H9 (cell line): ENCODE measurements at regions not wholly inside any gene's neighbourhood (a gene's known extent, or its start where the extent isn't known, plus 50 kb on each side); places are given as distances from the start of the nearest gene placed in this dataset.

Experiments
- DNase-seq: peaks from one replicate; pipeline ENCODE4 v3.0.0-alpha.2; 2017
- H2AFZ ChIP-seq: one replicate; pipeline ENCODE4 v1.6.1; 2013; ENCODE audit warnings: mild to moderate bottlenecking, low read length, control low read depth, moderate library complexity
- H2AK5ac ChIP-seq: 2 replicates; pipeline ENCODE4 v1.6.1; 2013; ENCODE audit warnings: low read length, control low read depth, mixed read lengths; ENCODE audit not compliant: insufficient read length
- H2BK120ac ChIP-seq: one replicate; pipeline ENCODE4 v1.6.1; 2013; ENCODE audit warnings: low read depth, mild to moderate bottlenecking, low read length, control low read depth, inconsistent platforms; ENCODE audit not compliant: poor library complexity, severe bottlenecking
- H2BK12ac ChIP-seq: 2 replicates; pipeline ENCODE4 v1.6.1; 2013; ENCODE audit warnings: low read length, control low read depth, mixed read lengths, low read depth; ENCODE audit not compliant: insufficient read length
- H2BK15ac ChIP-seq: 2 replicates; pipeline ENCODE4 v1.6.1; 2013; ENCODE audit warnings: low read depth, low read length, control low read depth
- H2BK20ac ChIP-seq: one replicate; pipeline ENCODE4 v1.6.1; 2013; ENCODE audit warnings: low read depth, mild to moderate bottlenecking, low read length, control low read depth, inconsistent platforms; ENCODE audit not compliant: poor library complexity, severe bottlenecking
- H2BK5ac ChIP-seq: 2 replicates; pipeline ENCODE4 v1.6.1; 2013; ENCODE audit warnings: low read length, control low read depth, mixed read lengths; ENCODE audit not compliant: insufficient read length
- H3K14ac ChIP-seq: 2 replicates; pipeline ENCODE4 v1.6.1; 2013; ENCODE audit warnings: low read length, control low read depth; ENCODE audit not compliant: insufficient read depth
- H3K18ac ChIP-seq: 2 replicates; pipeline ENCODE4 v1.6.1; 2013; ENCODE audit warnings: low read depth, mild to moderate bottlenecking, mixed read lengths, low read length, control low read depth; ENCODE audit not compliant: insufficient read length
- H3K23ac ChIP-seq: 2 replicates; pipeline ENCODE4 v1.6.1; 2013; ENCODE audit warnings: low read length, control low read depth, mixed read lengths, low read depth; ENCODE audit not compliant: insufficient read length
- H3K23me2 ChIP-seq: 2 replicates; pipeline ENCODE4 v1.6.1; 2013; ENCODE audit warnings: low read depth, mild to moderate bottlenecking, mixed read lengths, low read length, control low read depth; ENCODE audit not compliant: insufficient read length, poor library complexity, severe bottlenecking
- H3K27ac ChIP-seq: 2 replicates; pipeline ENCODE4 v1.5.1; 2013; ENCODE audit warnings: low read length, control low read depth, mixed read lengths, low read depth; ENCODE audit not compliant: insufficient read length
- H3K27me3 ChIP-seq: 2 replicates; pipeline ENCODE4 v1.6.1; 2013; ENCODE audit warnings: low read length, control low read depth, inconsistent platforms; ENCODE audit not compliant: insufficient read depth
- H3K4ac ChIP-seq: 2 replicates; pipeline ENCODE4 v1.6.1; 2013; ENCODE audit warnings: low read depth, mild to moderate bottlenecking, control low read depth, inconsistent platforms, low read length, moderate library complexity
- H3K4me1 ChIP-seq: 2 replicates; pipeline ENCODE4 v1.6.1; 2013; ENCODE audit warnings: low read length, control low read depth, inconsistent platforms; ENCODE audit not compliant: insufficient read depth
- H3K4me2 ChIP-seq: 2 replicates; pipeline ENCODE4 v1.6.1; 2013; ENCODE audit warnings: low read length, control low read depth, mixed read lengths; ENCODE audit not compliant: insufficient read length, insufficient read depth
- H3K56ac ChIP-seq: 2 replicates; pipeline ENCODE4 v1.6.1; 2013; ENCODE audit warnings: low read depth, mild to moderate bottlenecking, mixed read lengths, low read length, control low read depth; ENCODE audit not compliant: insufficient read length
- H3K79me1 ChIP-seq: 2 replicates; pipeline ENCODE4 v1.6.1; 2013; ENCODE audit warnings: low read depth, mild to moderate bottlenecking, moderate library complexity, low read length, control low read depth, inconsistent platforms; ENCODE audit not compliant: insufficient read depth, poor library complexity, severe bottlenecking
- H3K79me2 ChIP-seq: 2 replicates; pipeline ENCODE4 v1.6.1; 2013; ENCODE audit warnings: low read length, control low read depth, inconsistent platforms; ENCODE audit not compliant: insufficient read depth
- H3K9ac ChIP-seq: 2 replicates; pipeline ENCODE4 v1.6.1; 2013; ENCODE audit warnings: low read length, control low read depth, mixed read lengths; ENCODE audit not compliant: insufficient read length; ENCODE audit errors: extremely low read depth
- H3K9me3 ChIP-seq: one replicate; pipeline ENCODE4 v1.6.1; 2013; ENCODE audit warnings: low read depth, low read length, inconsistent platforms; ENCODE audit not compliant: control insufficient read depth
- H3T11ph ChIP-seq: one replicate; pipeline ENCODE4 v1.6.1; 2013; ENCODE audit warnings: mild to moderate bottlenecking, low read length, control low read depth, inconsistent platforms
- H4K20me1 ChIP-seq: one replicate; pipeline ENCODE4 v1.6.1; 2013; ENCODE audit not compliant: control insufficient read depth, insufficient read length, insufficient read depth
- H4K5ac ChIP-seq: 2 replicates; pipeline ENCODE4 v1.6.1; 2013; ENCODE audit warnings: low read depth, mild to moderate bottlenecking, mixed read lengths, low read length, control low read depth; ENCODE audit not compliant: insufficient read length
- H4K8ac ChIP-seq: replicated peaks from 2 replicates; pipeline ENCODE4 v1.6.1; 2013; ENCODE audit warnings: low read length, control low read depth, mixed read lengths, low read depth; ENCODE audit not compliant: insufficient read length
- H4K91ac ChIP-seq: 2 replicates; pipeline ENCODE4 v1.6.1; 2013; ENCODE audit warnings: low read depth, mild to moderate bottlenecking, moderate library complexity, mixed read lengths, low read length, control low read depth; ENCODE audit not compliant: insufficient read length
- H3K27ac Mint-ChIP-seq, 3 experiments: 2 replicates in 2 of 3; 3 replicates in 1 of 3; pipeline ENCODE4 v1.8.0; 2020 to 2021; ENCODE audit warnings: mixed read lengths in 3 of 3, mild to moderate bottlenecking in 1 of 3, moderate library complexity in 1 of 3
- H3K27me3 Mint-ChIP-seq: 2 replicates; pipeline ENCODE4 v1.8.0; 2021; ENCODE audit warnings: low read depth, mild to moderate bottlenecking, moderate library complexity, mixed read lengths
- H3K36me3 Mint-ChIP-seq, 3 experiments: 2 replicates in 2 of 3; 3 replicates in 1 of 3; pipeline ENCODE4 v1.8.0; 2020 to 2021; ENCODE audit warnings: low read depth in 3 of 3, mixed read lengths in 3 of 3; ENCODE audit not compliant: insufficient read depth in 1 of 3
- H3K4me1 Mint-ChIP-seq, 2 experiments: 2 replicates each; pipeline ENCODE4 v1.8.0; 2020; ENCODE audit warnings: mixed read lengths in 2 of 2
- H3K4me3 Mint-ChIP-seq, 2 experiments: 2 replicates in 1 of 2; 3 replicates in 1 of 2; pipeline ENCODE4 v1.8.0; 2020 to 2021; ENCODE audit warnings: mild to moderate bottlenecking in 2 of 2, mixed read lengths in 2 of 2, moderate library complexity in 1 of 2
- H3K9me3 Mint-ChIP-seq, 2 experiments: 2 replicates in 1 of 2; 3 replicates in 1 of 2; pipeline ENCODE4 v1.8.0; 2020; ENCODE audit warnings: mild to moderate bottlenecking in 2 of 2, mixed read lengths in 2 of 2, moderate library complexity in 1 of 2
- CTCF ChIP-seq: fragments of 200-600 bp; sonication (generic); conservative IDR thresholded peaks from 3 replicates; pipeline ENCODE4 v1.8.0; 2021; ENCODE audit warnings: antibody characterized with exemption, mild to moderate bottlenecking
- WGBS: extraction: QIAGEN DNeasy Blood & Tissue Kit; methylation state at CpG from one replicate; pipeline ENCODE4 v1.1.7; 2013; ENCODE audit warnings: missing lambda C conversion rate, low lambda C conversion rate, mixed read lengths; ENCODE audit not compliant: insufficient read length; ENCODE audit errors: extremely low coverage; 5-methylcytosine and 5-hydroxymethylcytosine counted together

DNA sequence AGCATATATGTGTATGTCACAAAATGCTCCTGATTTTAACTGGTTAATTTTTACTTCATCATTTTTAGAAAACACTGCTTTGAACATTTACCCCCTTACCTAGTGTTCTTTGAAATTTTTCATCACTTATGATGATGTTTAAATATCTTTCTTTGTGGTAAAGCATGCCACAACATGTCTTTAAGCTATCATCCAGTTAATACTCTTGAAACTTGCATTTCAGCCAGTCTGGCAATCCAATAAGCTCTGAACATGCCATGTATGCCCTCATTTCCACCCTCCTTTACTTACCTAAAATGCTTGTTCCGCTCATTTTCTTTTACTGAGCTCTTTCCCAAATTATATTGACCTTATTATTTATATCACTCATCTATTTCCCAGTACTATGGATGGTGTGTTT is 581.2 kb downstream of the RAPGEF2 start:
- TF ChIP-seq CTCF = no peak
- no peak overlapping the region for H4K5ac ChIP-seq
- Mint-ChIP-seq H3K4me3 (no peak overlapping the region), H3K36me3 (no peaks in the 10 kb centered on the region), H3K4me1 (peaks cover 10 to 11% of the 10 kb centered on the region in 2 experiments), H3K9me3 (peaks cover 0 to 3% of the 10 kb centered on the region in 2 experiments; a peak in 1 of 5 replicates), H3K27ac (no peak overlapping the region), H3K27me3 (no peaks in the 10 kb centered on the region)
- H3K79me1 ChIP-seq = no peaks in the 10 kb centered on the region
- no peak overlapping the region for H3K23ac ChIP-seq
- DNase-seq = no peak
- no peak overlapping the region for H2BK20ac ChIP-seq
- no CpG with 5 or more reads among the region's 1 CpG for WGBS
- no peak overlapping the region for H2AK5ac ChIP-seq
- no peaks in the 10 kb centered on the region for H3K27me3 ChIP-seq
- no peak overlapping the region for H3K4me2 ChIP-seq
- no peak overlapping the region for H2BK12ac ChIP-seq
- H2BK120ac ChIP-seq = no peak overlapping the region
- no peaks in the 10 kb centered on the region for H3K23me2 ChIP-seq
- H3K27ac ChIP-seq = no peak overlapping the region
- H3K4ac ChIP-seq = no peak overlapping the region
- H3K79me2 ChIP-seq = no peaks in the 10 kb centered on the region
- no peak overlapping the region for H3T11ph ChIP-seq
- peaks cover 3% of the 10 kb centered on the region; the same call in 1 of the 2 replicates for H3K4me1 ChIP-seq
- H3K9me3 ChIP-seq = no peaks in the 10 kb centered on the region
- no peak overlapping the region for H2AFZ ChIP-seq
- no peak overlapping the region for H4K91ac ChIP-seq
- no peaks in the 10 kb centered on the region for H4K20me1 ChIP-seq
- H2BK15ac ChIP-seq = no peak overlapping the region
- H4K8ac ChIP-seq = no peak overlapping the region
- H2BK5ac ChIP-seq = no peak overlapping the region
- no peak overlapping the region for H3K56ac ChIP-seq
- H3K9ac ChIP-seq = no peak overlapping the region
- H3K18ac ChIP-seq = no peak overlapping the region
- peak overlapping the region; percentile 36; the same call in 1 of the 2 replicates for H3K14ac ChIP-seq
